ENCODE measurements at regions not wholly inside any gene's neighbourhood (a gene's known extent, or its start where the extent isn't known, plus 50 kb on each side); places are given as distances from the start of the nearest gene placed in this dataset.

- no peaks in the 10 kb centered on the region for H3K27me3 Mint-ChIP-seq (ENCODE audit: low read depth)
- no peaks in the 10 kb centered on the region for H3K36me3 Mint-ChIP-seq (ENCODE audit: low read depth)
- TF ChIP-seq CTCF (IDR thresholded peaks at IDR 0.05; ENCODE audit: unreplicated experiment in 3 of 3): no peak
- H3K4me1 Mint-ChIP-seq: no peaks in the 10 kb centered on the region
- no peak overlapping the region for H3K4me3 Mint-ChIP-seq
- no peak overlapping the region for H3K27ac Mint-ChIP-seq
- H3K9me3 Mint-ChIP-seq: no peaks in the 10 kb centered on the region
Measured at GRCh38 chr6:8574749-8575468, 139.6 kb upstream of the SLC35B3 start.

GRCh38 chr6:8574311-8574710 is 139.0 kb upstream of the SLC35B3 start:
- Mint-ChIP-seq H3K4me1 (peaks cover 5% of the 10 kb centered on the region), H3K9me3 (no peaks in the 10 kb centered on the region), H3K27ac (no peak overlapping the region), H3K36me3 (ENCODE audit: low read depth) (no peaks in the 10 kb centered on the region), H3K4me3 (no peak overlapping the region), H3K27me3 (ENCODE audit: low read depth) (no peaks in the 10 kb centered on the region)
- TF ChIP-seq CTCF (IDR thresholded peaks at IDR 0.05; ENCODE audit: unreplicated experiment in 3 of 3): no peak

- H3K27ac Mint-ChIP-seq: no peak overlapping the region
- TF ChIP-seq CTCF (IDR thresholded peaks at IDR 0.05; ENCODE audit: unreplicated experiment in 3 of 3): no peak
- no peaks in the 10 kb centered on the region for H3K36me3 Mint-ChIP-seq (ENCODE audit: low read depth)
- no peak overlapping the region for H3K4me3 Mint-ChIP-seq
- no peaks in the 10 kb centered on the region for H3K27me3 Mint-ChIP-seq (ENCODE audit: low read depth)
- peaks cover 6% of the 10 kb centered on the region for H3K4me1 Mint-ChIP-seq
- peaks cover 2% of the 10 kb centered on the region for H3K9me3 Mint-ChIP-seq
Measured at GRCh38 chr6:8570256-8570920, 135.0 kb upstream of the SLC35B3 start.

- Mint-ChIP-seq H3K36me3 (ENCODE audit: low read depth) (no peaks in the 10 kb centered on the region), H3K4me1 (no peaks in the 10 kb centered on the region), H3K9me3 (no peaks in the 10 kb centered on the region), H3K27me3 (ENCODE audit: low read depth) (no peaks in the 10 kb centered on the region), H3K27ac (no peak overlapping the region), H3K4me3 (no peak overlapping the region)
- TF ChIP-seq CTCF (IDR thresholded peaks at IDR 0.05; ENCODE audit: unreplicated experiment in 3 of 3): no peak
Measured at GRCh38 chr6:8562125-8562524, 126.8 kb upstream of the SLC35B3 start.

- Mint-ChIP-seq H3K9me3 (no peaks in the 10 kb centered on the region), H3K36me3 (ENCODE audit: low read depth) (no peaks in the 10 kb centered on the region), H3K27ac (no peak overlapping the region), H3K4me3 (no peak overlapping the region), H3K27me3 (ENCODE audit: low read depth) (no peaks in the 10 kb centered on the region), H3K4me1 (no peaks in the 10 kb centered on the region)
- TF ChIP-seq CTCF (IDR thresholded peaks at IDR 0.05; ENCODE audit: unreplicated experiment in 3 of 3): no peak
Measured at GRCh38 chr6:8558953-8559352, 123.6 kb upstream of the SLC35B3 start.

Measured in nephron (organoid).